HG02943 (cell line): ENCODE measurements at regions not wholly inside any gene's neighbourhood (a gene's known extent, or its start where the extent isn't known, plus 50 kb on each side); places are given as distances from the start of the nearest gene placed in this dataset.
A peak's percentile ranks its signal among the peaks of the same experiment; 100 is the strongest.

Experiments used
- ATAC-seq: cut with Tn5 transposase; IDR thresholded peaks from one replicate; pipeline ENCODE4 v1.9.1; 2021; ENCODE audit warnings: mild to moderate bottlenecking, low read depth, moderate library complexity; ENCODE audit not compliant: unreplicated experiment

- ATAC-seq, result no peak
These were observed 59.8 kb upstream of the SNX2 start for GRCh38 chr5:122715095-122715494.

DNA sequence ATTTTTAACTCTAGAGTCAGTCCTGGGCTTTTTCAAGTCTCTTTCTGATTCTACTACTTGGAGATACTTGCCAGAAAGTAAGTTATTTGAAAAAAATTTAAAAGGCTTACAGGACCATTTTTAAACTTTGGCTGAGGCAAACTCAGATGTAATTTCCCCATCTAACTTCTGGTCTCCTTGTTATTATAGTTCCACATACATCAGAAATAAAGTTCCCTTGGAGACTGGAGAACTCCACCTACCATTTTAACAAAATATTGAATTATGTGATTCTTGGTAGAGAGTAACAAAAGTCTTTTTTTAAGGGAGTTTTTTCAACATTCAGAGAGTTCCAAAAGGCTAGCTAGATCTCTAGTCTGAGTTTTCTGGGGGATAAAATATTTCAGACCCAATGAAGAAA, 56.3 kb upstream of the SNX2 start:
- ATAC-seq, result no peak

DNA sequence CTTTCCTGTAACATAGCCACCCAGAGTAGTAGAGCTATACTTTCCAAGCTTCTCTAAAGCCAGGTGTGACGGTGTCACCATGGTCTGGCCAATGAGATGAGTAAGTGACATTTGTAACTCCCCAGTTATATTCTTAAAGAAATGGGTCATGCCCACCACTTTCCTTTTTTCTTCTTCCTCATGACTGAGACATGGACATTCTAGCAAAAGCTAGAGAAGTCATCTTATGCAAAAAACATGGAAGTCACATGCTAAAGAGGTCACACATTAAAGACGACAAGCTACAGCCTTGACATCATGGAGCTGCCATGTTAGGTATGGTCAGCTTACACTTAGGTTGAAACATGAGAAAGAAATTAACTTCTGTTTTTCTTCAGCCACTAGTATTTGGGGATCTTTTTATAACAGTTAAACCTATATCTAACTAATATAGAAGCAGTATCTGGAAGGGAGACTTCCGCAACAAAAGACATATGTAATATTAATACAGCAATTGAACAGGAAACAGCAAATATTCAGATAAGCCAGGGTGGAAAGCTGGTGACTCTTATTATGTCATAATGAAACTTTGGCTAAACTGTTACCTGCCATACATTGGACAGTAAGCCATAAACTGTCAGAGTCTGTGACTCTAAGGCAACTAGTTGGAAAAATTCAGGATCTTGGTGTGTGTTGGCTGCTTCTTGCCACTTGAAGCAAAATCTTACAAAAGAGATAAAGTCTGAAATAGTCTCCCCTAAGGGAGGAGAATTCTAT, 54.7 kb upstream of the SNX2 start:
- ATAC-seq, result no peak

- no peak for ATAC-seq
These were observed 53.8 kb upstream of the SNX2 start for GRCh38 chr5:122721127-122721526.

DNA sequence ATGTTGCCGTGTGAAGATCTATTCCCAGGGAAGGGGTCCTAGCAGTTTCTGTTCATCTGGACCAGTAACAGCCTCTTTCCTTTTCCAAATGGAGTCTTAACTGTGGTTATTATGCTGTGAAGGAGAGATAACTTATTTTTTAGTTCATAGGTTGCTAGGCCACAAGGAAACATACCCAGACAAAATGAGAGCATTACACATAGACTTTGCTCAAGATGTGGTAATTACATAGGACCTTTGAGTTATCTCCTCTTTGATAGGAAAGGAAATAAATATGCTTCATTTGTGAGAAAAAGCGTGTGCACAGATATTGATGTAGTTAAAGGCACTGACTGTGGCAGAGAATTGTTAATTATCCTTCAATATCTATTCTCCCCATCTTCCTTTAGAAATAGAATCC, 52.5 kb upstream of the SNX2 start:
- ATAC-seq, result no peak

- ATAC-seq, result peak; percentile 94
These were observed 51.1 kb upstream of the SNX2 start for GRCh38 chr5:122723606-122724352.
